ENCODE measurements at regions not wholly inside any gene's neighbourhood (a gene's known extent, or its start where the extent isn't known, plus 50 kb on each side); places are given as distances from the start of the nearest gene placed in this dataset.

GRCh38 chr4:19375931-19376330 lies 875.8 kb upstream of the SLIT2 start:
- Histone ChIP-seq H3K27ac (ENCODE audit: control insufficient read depth, insufficient read depth) (no peak overlapping the region), H3K9me3 (replicated peaks; ENCODE audit: control insufficient read depth, insufficient read depth, low read length) (no peaks in the 10 kb centered on the region; the same call in 2 of the 3 replicates), H4K20me1 (ENCODE audit: control insufficient read depth, insufficient read depth) (no peaks in the 10 kb centered on the region), H3K4me3 (no peak overlapping the region), H3K4me1 (ENCODE audit: control insufficient read depth, insufficient read depth, low read length) (no peaks in the 10 kb centered on the region), H2AFZ (ENCODE audit: control insufficient read depth, low read depth, low read length) (no peak overlapping the region), H3K9ac (ENCODE audit: control insufficient read depth, insufficient read depth, low read length) (no peak overlapping the region), H3K27me3 (replicated peaks in 1 of 2; ENCODE audit: control insufficient read depth in 2 of 2, insufficient read depth in 2 of 2, low read length in 1 of 2) (no peaks in the 10 kb centered on the region), H3K4me2 (ENCODE audit: control insufficient read depth, insufficient read depth) (no peak overlapping the region), H3K79me2 (ENCODE audit: control insufficient read depth, insufficient read depth, low read length) (no peaks in the 10 kb centered on the region), H3K36me3 (ENCODE audit: control insufficient read depth in 2 of 2, insufficient read depth in 2 of 2, low read length in 1 of 2) (no peaks in the 10 kb centered on the region)
- 5% methylated on average over 2 of the region's 2 CpGs for WGBS (ENCODE audit: insufficient coverage, insufficient replicate concordance, low lambda C conversion rate, missing lambda C conversion rate)
- in situ Hi-C loops (cut with MboI) (no loop called here), intact Hi-C loops (cut with micrococcal nuclease; ENCODE audit: unreplicated experiment) (no loop called here)
- DNase-seq (ENCODE audit: low read depth, low spot score) (no peak), FAIRE-seq (no peak), ATAC-seq (no peak)
- no TSS peak for BruUV-seq (replicated peaks)
- TF ChIP-seq E4F1 (IDR thresholded peaks at IDR 0.05; ENCODE audit: borderline replicate concordance, partially characterized antibody) (no peak), ZBTB40 (IDR thresholded peaks at IDR 0.05; ENCODE audit: borderline replicate concordance) (no peak), ATF7 (IDR thresholded peaks at IDR 0.05; ENCODE audit: low read depth) (no peak), ASH2L (IDR thresholded peaks at IDR 0.05; ENCODE audit: borderline replicate concordance, low read depth) (no peak), POLR2A (IDR thresholded peaks at IDR 0.05; ENCODE audit: low read depth, low read length) (no peak)
- ChIA-PET SMC1A (ENCODE audit: uncharacterized antibody, unreplicated experiment) (no interaction called here), CTCF (no interaction called here), RAD21 (ENCODE audit: unreplicated experiment) (no interaction called here), POLR2A (no interaction called here)

All from GM12878 (cell line).